GM23338 (cell line): ENCODE measurements at regions not wholly inside any gene's neighbourhood (a gene's known extent, or its start where the extent isn't known, plus 50 kb on each side); places are given as distances from the start of the nearest gene placed in this dataset.

ENCODE experiments used
- ATAC-seq: fragments of 200-7000 bp; cut with Tn5 transposase; 3 replicates; pipeline ENCODE4 v1.9.1; 2020
- DNase-seq: peaks from one replicate; pipeline ENCODE4 v3.0.0-alpha.2; 2015; ENCODE audit warnings: low spot score
- H2AFZ ChIP-seq: fragments of 200-600 bp; sonication (generic); 2 replicates; pipeline ENCODE4 v1.8.0; 2016; ENCODE audit warnings: antibody characterized with exemption, mild to moderate bottlenecking, moderate library complexity
- H3F3A ChIP-seq: fragments of 200-600 bp; sonication (generic); replicated peaks from 2 replicates; pipeline ENCODE4 v1.8.0; 2017; ENCODE audit warnings: antibody characterized with exemption, mixed run types, low read depth
- H3K27ac ChIP-seq: fragments of 200-600 bp; sonication (generic); 2 replicates; pipeline ENCODE4 v1.6.1; 2016; ENCODE audit warnings: low read depth
- H3K27me3 ChIP-seq: fragments of 200-600 bp; sonication (generic); 2 replicates; pipeline ENCODE4 v1.8.0; 2016; ENCODE audit warnings: mild to moderate bottlenecking, mixed run types, moderate library complexity; ENCODE audit not compliant: insufficient read depth
- H3K36me3 ChIP-seq: fragments of 200-600 bp; sonication (generic); 2 replicates; pipeline ENCODE4 v1.8.0; 2016; ENCODE audit warnings: mild to moderate bottlenecking; ENCODE audit not compliant: insufficient read depth
- H3K4me1 ChIP-seq: fragments of 200-600 bp; sonication (generic); 2 replicates; pipeline ENCODE4 v1.8.0; 2016; ENCODE audit warnings: mild to moderate bottlenecking, moderate library complexity; ENCODE audit not compliant: insufficient read depth
- H3K4me2 ChIP-seq: fragments of 200-600 bp; sonication (generic); 2 replicates; pipeline ENCODE4 v1.7.1; 2017; ENCODE audit warnings: mixed run types
- H3K4me3 ChIP-seq: fragments of 200-600 bp; sonication (generic); 2 replicates; pipeline ENCODE4 v1.6.1; 2016; ENCODE audit warnings: mixed run types
- H3K79me2 ChIP-seq: fragments of 200-600 bp; sonication (generic); replicated peaks from 2 replicates; pipeline ENCODE4 v1.8.0; 2017; ENCODE audit warnings: mild to moderate bottlenecking; ENCODE audit not compliant: insufficient read depth
- H3K9me2 ChIP-seq: fragments of 200-600 bp; sonication (generic); 2 replicates; pipeline ENCODE4 v1.8.0; 2017; ENCODE audit not compliant: insufficient read depth
- H4K20me1 ChIP-seq: fragments of 200-600 bp; sonication (generic); replicated peaks from 2 replicates; pipeline ENCODE4 v1.8.0; 2017; ENCODE audit warnings: mild to moderate bottlenecking; ENCODE audit not compliant: insufficient read depth
- H3K27ac Mint-ChIP-seq: 2 replicates; pipeline ENCODE4 v1.8.0; 2020; ENCODE audit warnings: inconsistent platforms, mild to moderate bottlenecking, moderate library complexity, mixed read lengths
- H3K27me3 Mint-ChIP-seq: 3 replicates; pipeline ENCODE4 v1.8.0; 2022; ENCODE audit warnings: low read depth, mild to moderate bottlenecking, moderate library complexity, mixed read lengths, inconsistent platforms; ENCODE audit not compliant: insufficient read depth, poor library complexity
- H3K36me3 Mint-ChIP-seq: 3 replicates; pipeline ENCODE4 v1.8.0; 2021; ENCODE audit warnings: low read depth, mild to moderate bottlenecking, inconsistent platforms, moderate library complexity, mixed read lengths
- H3K4me1 Mint-ChIP-seq: 3 replicates; pipeline ENCODE4 v1.8.0; 2020; ENCODE audit warnings: mild to moderate bottlenecking, inconsistent platforms, mixed read lengths
- H3K4me3 Mint-ChIP-seq: 3 replicates; pipeline ENCODE4 v1.8.0; 2021; ENCODE audit warnings: moderate library complexity, mild to moderate bottlenecking, inconsistent platforms, mixed read lengths
- H3K9me3 Mint-ChIP-seq: 3 replicates; pipeline ENCODE4 v1.8.0; 2020; ENCODE audit warnings: moderate library complexity, mild to moderate bottlenecking, inconsistent platforms, mixed read lengths
- ETS1 ChIP-seq: IDR thresholded peaks from 2 replicates; pipeline ENCODE4 v1.6.1; 2016; ENCODE audit warnings: antibody characterized with exemption
- EZH2phosphoT487 ChIP-seq: fragments of 200-600 bp; sonication (generic); IDR thresholded peaks from one replicate; pipeline ENCODE4 v1.8.1; 2018; ENCODE audit warnings: antibody characterized with exemption; ENCODE audit not compliant: unreplicated experiment
- JUNB ChIP-seq: IDR thresholded peaks from one replicate; pipeline ENCODE4 v1.6.1; 2016; ENCODE audit warnings: antibody characterized with exemption; ENCODE audit not compliant: unreplicated experiment
- NANOG ChIP-seq: IDR thresholded peaks from 2 replicates; pipeline ENCODE4 v1.6.1; 2016; ENCODE audit warnings: antibody characterized with exemption, borderline replicate concordance
- REST ChIP-seq: IDR thresholded peaks from one replicate; pipeline ENCODE4 v1.6.1; 2018; ENCODE audit warnings: antibody characterized with exemption; ENCODE audit not compliant: unreplicated experiment
- ZNF462 ChIP-seq: fragments of 250-450 bp; sonication (Bioruptor Pico); IDR thresholded peaks from 2 replicates; pipeline ENCODE4 v1.5.0; 2020; ENCODE audit warnings: mild to moderate bottlenecking, moderate library complexity

- TF ChIP-seq ZNF462 (CRISPR knock-in tag) (no peak), JUNB (no peak), ETS1 (no peak), NANOG (no peak), EZH2phosphoT487 (no peak)
These were observed 455.5 kb downstream of the PLPP3 start (continued) for GRCh38 chr1:56123826-56124225.

- Mint-ChIP-seq H3K27me3 (peaks cover 2% of the 10 kb centered on the region), H3K4me1 (no peaks in the 10 kb centered on the region), H3K9me3 (no peaks in the 10 kb centered on the region; the same call in 1 of the 3 replicates), H3K4me3 (no peak overlapping the region), H3K27ac (no peak overlapping the region), H3K36me3 (no peaks in the 10 kb centered on the region)
- Histone ChIP-seq H3K79me2 (no peaks in the 10 kb centered on the region), H3K27me3 (no peaks in the 10 kb centered on the region), H3K9me2 (peaks cover 3% of the 10 kb centered on the region), H2AFZ (no peak overlapping the region), H3K4me2 (no peak overlapping the region), H3K4me3 (no peak overlapping the region), H4K20me1 (no peaks in the 10 kb centered on the region), H3K4me1 (no peaks in the 10 kb centered on the region), H3K36me3 (no peaks in the 10 kb centered on the region), H3K27ac (no peak overlapping the region), H3F3A (no peaks in the 10 kb centered on the region)
- DNase-seq (no peak), ATAC-seq (no peak)
- TF ChIP-seq NANOG (no peak), REST (no peak)
These were observed 455.9 kb downstream of the PLPP3 start for GRCh38 chr1:56123421-56123820.
